ENCODE measurements at regions not wholly inside any gene's neighbourhood (a gene's known extent, or its start where the extent isn't known, plus 50 kb on each side); places are given as distances from the start of the nearest gene placed in this dataset.

GRCh38 chr15:70179309-70179892, 81.7 kb upstream of the TLE3 start:
- Histone ChIP-seq H3K4me1 (ENCODE audit: insufficient read depth, insufficient read length) (peaks cover 2% of the 10 kb centered on the region), H3K4me3 (ENCODE audit: insufficient read length, low read depth) (no peak overlapping the region), H3K9me3 (ENCODE audit: insufficient read depth, low read length) (no peaks in the 10 kb centered on the region), H3K9ac (ENCODE audit: insufficient read length, low read depth) (no peak overlapping the region), H3K36me3 (ENCODE audit: insufficient read depth, insufficient read length, low read length) (no peaks in the 10 kb centered on the region), H3K27me3 (ENCODE audit: insufficient read depth, insufficient read length) (no peaks in the 10 kb centered on the region)
- TF ChIP-seq SUZ12 (IDR thresholded peaks at IDR 0.05; ENCODE audit: extremely low read depth, insufficient read depth, insufficient read length) (no peak), YY1 (IDR thresholded peaks at IDR 0.05; ENCODE audit: insufficient read depth, insufficient read length) (no peak), ZNF274 (IDR thresholded peaks at IDR 0.05; ENCODE audit: low read depth, low read length) (no peak)
- DNase-seq (ENCODE audit: low read depth, low spot score) = no peak

- Histone ChIP-seq H3K9ac (ENCODE audit: insufficient read length, low read depth) (no peak overlapping the region), H3K9me3 (ENCODE audit: insufficient read depth, low read length) (no peaks in the 10 kb centered on the region), H3K36me3 (ENCODE audit: insufficient read depth, insufficient read length, low read length) (no peaks in the 10 kb centered on the region), H3K27me3 (ENCODE audit: insufficient read depth, insufficient read length) (no peaks in the 10 kb centered on the region), H3K4me1 (ENCODE audit: insufficient read depth, insufficient read length) (peaks cover 2% of the 10 kb centered on the region), H3K4me3 (ENCODE audit: insufficient read length, low read depth) (no peak overlapping the region)
- DNase-seq (ENCODE audit: low read depth, low spot score) = no peak
- no peak for TF ChIP-seq YY1 (IDR thresholded peaks at IDR 0.05; ENCODE audit: insufficient read depth, insufficient read length)
- TF ChIP-seq SUZ12 (IDR thresholded peaks at IDR 0.05; ENCODE audit: extremely low read depth, insufficient read depth, insufficient read length) = no peak
- no peak for TF ChIP-seq ZNF274 (IDR thresholded peaks at IDR 0.05; ENCODE audit: low read depth, low read length)
These were observed 80.8 kb upstream of the TLE3 start for GRCh38 chr15:70178335-70179084.

- no peak for DNase-seq (ENCODE audit: low read depth, low spot score)
- Histone ChIP-seq H3K9me3 (ENCODE audit: insufficient read depth, low read length) (no peaks in the 10 kb centered on the region), H3K4me1 (ENCODE audit: insufficient read depth, insufficient read length) (peaks cover 2% of the 10 kb centered on the region), H3K4me3 (ENCODE audit: insufficient read length, low read depth) (no peak overlapping the region), H3K27me3 (ENCODE audit: insufficient read depth, insufficient read length) (no peaks in the 10 kb centered on the region), H3K36me3 (ENCODE audit: insufficient read depth, insufficient read length, low read length) (no peaks in the 10 kb centered on the region), H3K9ac (ENCODE audit: insufficient read length, low read depth) (no peak overlapping the region)
- no peak for TF ChIP-seq ZNF274 (IDR thresholded peaks at IDR 0.05; ENCODE audit: low read depth, low read length)
- no peak for TF ChIP-seq YY1 (IDR thresholded peaks at IDR 0.05; ENCODE audit: insufficient read depth, insufficient read length)
- no peak for TF ChIP-seq SUZ12 (IDR thresholded peaks at IDR 0.05; ENCODE audit: extremely low read depth, insufficient read depth, insufficient read length)
These were observed 75.0 kb upstream of the TLE3 start for GRCh38 chr15:70172566-70173225.

GRCh38 chr15:70172124-70172523, 74.4 kb upstream of the TLE3 start:
- Histone ChIP-seq H3K9ac (ENCODE audit: insufficient read length, low read depth) (no peak overlapping the region), H3K27me3 (ENCODE audit: insufficient read depth, insufficient read length) (no peaks in the 10 kb centered on the region), H3K9me3 (ENCODE audit: insufficient read depth, low read length) (no peaks in the 10 kb centered on the region), H3K4me1 (ENCODE audit: insufficient read depth, insufficient read length) (peaks cover 2% of the 10 kb centered on the region), H3K4me3 (ENCODE audit: insufficient read length, low read depth) (no peak overlapping the region), H3K36me3 (ENCODE audit: insufficient read depth, insufficient read length, low read length) (no peaks in the 10 kb centered on the region)
- no peak for DNase-seq (ENCODE audit: low read depth, low spot score)
- TF ChIP-seq YY1 (IDR thresholded peaks at IDR 0.05; ENCODE audit: insufficient read depth, insufficient read length) (no peak), ZNF274 (IDR thresholded peaks at IDR 0.05; ENCODE audit: low read depth, low read length) (no peak), SUZ12 (IDR thresholded peaks at IDR 0.05; ENCODE audit: extremely low read depth, insufficient read depth, insufficient read length) (no peak)

- DNase-seq (ENCODE audit: low read depth, low spot score) = no peak
- no peaks in the 10 kb centered on the region for H3K9me3 ChIP-seq (ENCODE audit: insufficient read depth, low read length)
- no peaks in the 10 kb centered on the region for H3K36me3 ChIP-seq (ENCODE audit: insufficient read depth, insufficient read length, low read length)
- no peak overlapping the region for H3K9ac ChIP-seq (ENCODE audit: insufficient read length, low read depth)
- no peak overlapping the region for H3K4me3 ChIP-seq (ENCODE audit: insufficient read length, low read depth)
- no peaks in the 10 kb centered on the region for H3K27me3 ChIP-seq (ENCODE audit: insufficient read depth, insufficient read length)
- H3K4me1 ChIP-seq (ENCODE audit: insufficient read depth, insufficient read length) = peaks cover 2% of the 10 kb centered on the region
- TF ChIP-seq SUZ12 (IDR thresholded peaks at IDR 0.05; ENCODE audit: extremely low read depth, insufficient read depth, insufficient read length) (no peak), YY1 (IDR thresholded peaks at IDR 0.05; ENCODE audit: insufficient read depth, insufficient read length) (no peak), ZNF274 (IDR thresholded peaks at IDR 0.05; ENCODE audit: low read depth, low read length) (no peak)
These were observed 73.7 kb upstream of the TLE3 start for GRCh38 chr15:70171256-70171886.

- H3K27me3 ChIP-seq (ENCODE audit: insufficient read depth, insufficient read length) = no peaks in the 10 kb centered on the region
- peaks cover 9% of the 10 kb centered on the region for H3K4me1 ChIP-seq (ENCODE audit: insufficient read depth, insufficient read length)
- H3K4me3 ChIP-seq (ENCODE audit: insufficient read length, low read depth) = no peak overlapping the region
- H3K9me3 ChIP-seq (ENCODE audit: insufficient read depth, low read length) = no peaks in the 10 kb centered on the region
- TF ChIP-seq YY1 (IDR thresholded peaks at IDR 0.05; ENCODE audit: insufficient read depth, insufficient read length) = no peak
- no peak for TF ChIP-seq SUZ12 (IDR thresholded peaks at IDR 0.05; ENCODE audit: extremely low read depth, insufficient read depth, insufficient read length)
- TF ChIP-seq ZNF274 (IDR thresholded peaks at IDR 0.05; ENCODE audit: low read depth, low read length) = no peak
- no peak overlapping the region for H3K9ac ChIP-seq (ENCODE audit: insufficient read length, low read depth)
- no peak for DNase-seq (ENCODE audit: low read depth, low spot score)
- no peaks in the 10 kb centered on the region for H3K36me3 ChIP-seq (ENCODE audit: insufficient read depth, insufficient read length, low read length)
These were observed 72.5 kb upstream of the TLE3 start for GRCh38 chr15:70170096-70170699.

Data from NT2/D1 (cell line).